GM12872 (cell line): ENCODE measurements at regions not wholly inside any gene's neighbourhood (a gene's known extent, or its start where the extent isn't known, plus 50 kb on each side); places are given as distances from the start of the nearest gene placed in this dataset.

Experiments
- TF ChIP-seq, protein P1 (sequence below): IDR thresholded peaks from 3 replicates; pipeline ENCODE4 v1.5.1; 2011; ENCODE audit warnings: low read depth, mild to moderate bottlenecking, low read length, moderate library complexity; ENCODE audit not compliant: insufficient read depth

DNA sequence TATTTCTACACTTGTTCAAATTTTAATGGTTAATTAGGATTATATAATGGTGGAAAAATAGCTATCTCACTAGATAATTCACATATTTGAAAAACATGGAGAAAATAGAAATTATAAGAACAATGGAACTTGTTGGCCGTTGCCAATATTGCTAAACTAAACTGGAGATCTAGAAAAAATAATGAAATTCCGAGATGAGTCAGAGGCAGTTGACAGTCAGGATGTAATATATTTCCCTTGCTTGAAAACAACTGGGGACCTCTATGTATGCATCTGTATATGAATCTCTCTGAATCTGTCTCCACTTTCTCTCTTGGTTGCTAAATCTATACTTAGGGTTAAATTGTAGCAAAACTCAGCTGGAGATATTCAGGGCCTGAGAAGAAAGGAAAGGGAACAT lies 1108.2 kb upstream of the GJE1 start:
- TF ChIP-seq, protein P1, sequence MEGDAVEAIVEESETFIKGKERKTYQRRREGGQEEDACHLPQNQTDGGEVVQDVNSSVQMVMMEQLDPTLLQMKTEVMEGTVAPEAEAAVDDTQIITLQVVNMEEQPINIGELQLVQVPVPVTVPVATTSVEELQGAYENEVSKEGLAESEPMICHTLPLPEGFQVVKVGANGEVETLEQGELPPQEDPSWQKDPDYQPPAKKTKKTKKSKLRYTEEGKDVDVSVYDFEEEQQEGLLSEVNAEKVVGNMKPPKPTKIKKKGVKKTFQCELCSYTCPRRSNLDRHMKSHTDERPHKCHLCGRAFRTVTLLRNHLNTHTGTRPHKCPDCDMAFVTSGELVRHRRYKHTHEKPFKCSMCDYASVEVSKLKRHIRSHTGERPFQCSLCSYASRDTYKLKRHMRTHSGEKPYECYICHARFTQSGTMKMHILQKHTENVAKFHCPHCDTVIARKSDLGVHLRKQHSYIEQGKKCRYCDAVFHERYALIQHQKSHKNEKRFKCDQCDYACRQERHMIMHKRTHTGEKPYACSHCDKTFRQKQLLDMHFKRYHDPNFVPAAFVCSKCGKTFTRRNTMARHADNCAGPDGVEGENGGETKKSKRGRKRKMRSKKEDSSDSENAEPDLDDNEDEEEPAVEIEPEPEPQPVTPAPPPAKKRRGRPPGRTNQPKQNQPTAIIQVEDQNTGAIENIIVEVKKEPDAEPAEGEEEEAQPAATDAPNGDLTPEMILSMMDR, result no peak

DNA sequence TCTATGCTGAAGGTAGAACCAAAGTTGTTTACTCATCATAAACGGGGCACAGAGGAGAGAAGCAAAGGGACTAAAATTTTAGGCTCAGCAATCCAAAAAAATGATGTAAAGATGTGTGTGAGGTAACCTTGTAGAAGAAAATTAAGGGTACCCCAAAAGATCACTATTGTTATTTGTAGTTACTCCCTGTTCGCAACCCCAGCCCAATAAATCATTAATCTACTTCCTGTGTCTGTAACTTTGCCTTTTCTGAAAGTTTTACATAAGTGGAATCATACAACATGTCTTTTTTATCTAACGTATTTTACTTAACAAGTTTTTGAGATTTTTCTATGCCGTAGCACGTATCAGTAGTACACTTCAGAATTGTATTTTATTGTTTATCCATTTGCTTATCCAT lies 1114.8 kb upstream of the GJE1 start:
- TF ChIP-seq, protein P1, result no peak

GRCh38 chr6:141000917-141001316 lies 1131.8 kb upstream of the GJE1 start:
- TF ChIP-seq, protein P1, result no peak

- TF ChIP-seq, protein P1, result no peak
These were observed 1139.2 kb upstream of the GJE1 start for GRCh38 chr6:140993515-140993914.

GRCh38 chr6:140992678-140993077 lies 1140.0 kb upstream of the GJE1 start:
- TF ChIP-seq, protein P1, result no peak

DNA sequence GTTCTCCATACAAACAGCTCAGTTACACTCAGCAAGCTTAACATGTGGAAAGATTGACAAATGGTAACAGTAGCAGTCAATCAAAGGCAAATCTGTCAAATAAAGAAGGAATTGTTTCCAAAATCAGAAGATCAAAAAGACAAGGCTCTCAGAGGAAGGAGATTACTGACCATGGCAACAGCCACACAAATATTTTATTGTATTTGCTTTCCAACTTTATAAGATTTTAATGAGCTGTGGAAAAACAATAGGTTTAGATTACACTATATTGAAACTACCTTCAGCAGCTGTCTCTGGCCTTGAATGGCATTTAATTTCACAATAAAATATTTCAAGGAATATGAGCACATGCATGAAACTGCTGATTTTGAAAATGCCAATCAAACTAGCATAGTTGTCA lies 1143.9 kb upstream of the GJE1 start:
- TF ChIP-seq, protein P1, result no peak

DNA sequence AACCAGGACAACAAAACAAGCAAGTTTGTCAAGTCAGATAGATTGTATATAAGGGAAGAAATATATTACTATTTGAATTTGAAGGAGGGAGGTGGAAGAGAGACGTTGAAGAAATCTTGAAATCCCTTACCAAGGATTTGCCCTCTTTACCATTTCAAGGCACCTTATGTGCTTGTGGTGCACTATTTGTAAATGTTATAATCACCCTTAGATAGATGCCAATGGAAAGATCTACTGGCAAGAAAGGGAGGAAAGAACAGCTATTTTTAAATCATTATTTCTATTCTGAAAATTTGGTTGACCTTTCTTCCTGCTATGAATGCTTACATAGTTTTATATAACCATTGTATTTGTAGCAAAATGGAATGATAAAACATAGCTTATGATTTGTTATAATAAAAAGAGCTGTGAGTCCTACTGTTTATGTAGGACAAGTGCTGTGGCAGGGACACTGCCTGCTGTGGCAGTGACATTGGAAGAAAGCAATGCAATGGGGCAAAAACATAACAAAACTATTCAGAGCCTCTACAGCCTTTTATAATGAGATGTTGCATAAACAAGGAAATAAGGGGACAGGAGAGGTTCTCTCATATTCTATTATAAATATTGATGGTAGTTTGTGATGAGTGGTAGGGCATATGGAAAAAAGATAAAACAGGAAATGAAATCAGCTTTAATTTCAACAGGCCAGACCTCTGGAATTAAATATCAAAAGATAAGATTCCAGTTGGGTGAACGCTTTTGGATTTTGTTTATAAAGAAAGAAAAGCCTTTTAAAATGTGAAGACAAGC lies 1145.2 kb upstream of the GJE1 start:
- TF ChIP-seq, protein P1, result no peak
